ENCODE measurements at regions not wholly inside any gene's neighbourhood (a gene's known extent, or its start where the extent isn't known, plus 50 kb on each side); places are given as distances from the start of the nearest gene placed in this dataset.

DNA sequence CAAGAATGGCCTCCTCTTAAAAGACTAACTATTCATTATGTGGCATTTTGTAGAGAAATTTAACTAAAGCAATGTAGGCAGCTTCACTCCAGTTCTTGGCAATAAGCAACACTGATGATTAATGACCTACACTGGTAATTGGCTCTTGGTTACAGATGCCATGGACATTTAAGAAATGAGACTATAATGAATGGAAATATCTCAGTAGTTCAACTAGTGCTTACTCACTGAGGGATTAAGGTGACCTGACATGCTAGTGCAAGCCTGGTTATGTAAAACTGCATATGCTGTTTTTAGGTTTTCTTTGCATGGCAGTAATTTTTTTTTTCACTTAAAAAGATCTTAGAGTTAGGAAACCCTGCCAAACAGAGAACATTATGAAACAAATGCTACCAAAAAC, 152.7 kb upstream of the AADAT start:
- no peak for TF ChIP-seq POLR2AphosphoS5 (IDR thresholded peaks at IDR 0.05; ENCODE audit: low read depth, low read length)
- no peak for TF ChIP-seq POLR2A (IDR thresholded peaks at IDR 0.05; ENCODE audit: low read depth, low read length)
- TF ChIP-seq SPI1 (IDR thresholded peaks at IDR 0.05; ENCODE audit: low read depth, low read length), result no peak
- TF ChIP-seq TAF1 (IDR thresholded peaks at IDR 0.05; ENCODE audit: low read depth, low read length), result no peak
- no peak for TF ChIP-seq PAX5 (IDR thresholded peaks at IDR 0.05; ENCODE audit: insufficient read depth, low read length, severe bottlenecking)
- no peak for TF ChIP-seq POU2F2 (IDR thresholded peaks at IDR 0.05; ENCODE audit: low read depth, low read length)

Measured in GM12891 (cell line).